H7 (cell line): ENCODE measurements at regions not wholly inside any gene's neighbourhood (a gene's known extent, or its start where the extent isn't known, plus 50 kb on each side); places are given as distances from the start of the nearest gene placed in this dataset.
"Not testable (repeated sequence)": the region's sequence is repeated elsewhere in the genome, so short reads cannot be mapped to it uniquely, and the experiment has no call there.

ENCODE experiments used
- DNase-seq: peaks from one replicate; pipeline ENCODE4 v3.0.0; 2012
- H3K27me3 ChIP-seq: 2 replicates; pipeline ENCODE4 v1.6.0; 2011; ENCODE audit warnings: mild to moderate bottlenecking, low read length; ENCODE audit not compliant: control insufficient read depth, insufficient read depth
- H3K36me3 ChIP-seq: replicated peaks from 2 replicates; pipeline ENCODE4 v1.5.1; 2011; ENCODE audit warnings: low read length; ENCODE audit not compliant: control insufficient read depth, insufficient read depth
- H3K4me3 ChIP-seq: 2 replicates; pipeline ENCODE4 v1.5.1; 2011; ENCODE audit warnings: low read depth, mild to moderate bottlenecking, control low read depth, low read length, moderate library complexity; ENCODE audit not compliant: insufficient read depth

- H3K27me3 ChIP-seq = no peaks in the 10 kb centered on the region
Observed at GRCh38 chr21:28200726-28201125, 792.0 kb downstream of the LTN1 start.

GRCh38 chr21:28196981-28197380 is 795.7 kb downstream of the LTN1 start:
- Histone ChIP-seq H3K27me3 (no peaks in the 10 kb centered on the region), H3K36me3 (no peaks in the 10 kb centered on the region), H3K4me3 (no peak overlapping the region)
- no peak for DNase-seq

More at GRCh38 chr21:28200726-28201125, 792.0 kb downstream of the LTN1 start:
- H3K36me3 ChIP-seq = no peaks in the 10 kb centered on the region
- no peak overlapping the region for H3K4me3 ChIP-seq
- DNase-seq = no peak

GRCh38 chr21:28193189-28193588 is 799.5 kb downstream of the LTN1 start:
- H3K36me3 ChIP-seq = no peaks in the 10 kb centered on the region
- no peak overlapping the region for H3K4me3 ChIP-seq
- DNase-seq = peak; percentile 4
- H3K27me3 ChIP-seq = no peaks in the 10 kb centered on the region

GRCh38 chr21:28186604-28187003 is 806.1 kb downstream of the LTN1 start:
- DNase-seq = no peak
- Histone ChIP-seq H3K4me3 (no peak overlapping the region), H3K27me3 (no peaks in the 10 kb centered on the region), H3K36me3 (no peaks in the 10 kb centered on the region)

GRCh38 chr21:28181730-28182129 is 810.9 kb downstream of the LTN1 start:
- Histone ChIP-seq H3K27me3 (no peaks in the 10 kb centered on the region), H3K4me3 (no peak overlapping the region), H3K36me3 (no peaks in the 10 kb centered on the region)
- no peak for DNase-seq

- no peaks in the 10 kb centered on the region for H3K27me3 ChIP-seq
- H3K36me3 ChIP-seq = no peaks in the 10 kb centered on the region
- H3K4me3 ChIP-seq = no peak overlapping the region
- DNase-seq = no peak
Observed at GRCh38 chr21:28179136-28179535, 813.5 kb downstream of the LTN1 start.

- no peak for DNase-seq
- Histone ChIP-seq H3K4me3 (no peak overlapping the region), H3K27me3 (no peaks in the 10 kb centered on the region), H3K36me3 (no peaks in the 10 kb centered on the region)
Observed at GRCh38 chr21:28177124-28177523, 815.6 kb downstream of the LTN1 start.

GRCh38 chr21:28174701-28175100 is 818.0 kb downstream of the LTN1 start:
- no peak for DNase-seq
- Histone ChIP-seq H3K27me3 (no peaks in the 10 kb centered on the region), H3K4me3 (no peak overlapping the region), H3K36me3 (no peaks in the 10 kb centered on the region)

GRCh38 chr21:28174006-28174405 is 818.7 kb downstream of the LTN1 start:
- no peak for DNase-seq
- Histone ChIP-seq H3K27me3 (no peaks in the 10 kb centered on the region), H3K4me3 (no peak overlapping the region), H3K36me3 (no peaks in the 10 kb centered on the region)

- Histone ChIP-seq H3K4me3 (no peak overlapping the region), H3K27me3 (no peaks in the 10 kb centered on the region), H3K36me3 (no peaks in the 10 kb centered on the region)
- DNase-seq = no peak
Observed at GRCh38 chr21:28172376-28172775, 820.3 kb downstream of the LTN1 start.

GRCh38 chr21:28167366-28167765 is 825.3 kb downstream of the LTN1 start:
- no peak for DNase-seq
- no peaks in the 10 kb centered on the region for H3K27me3 ChIP-seq
- H3K36me3 ChIP-seq = no peaks in the 10 kb centered on the region

GRCh38 chr21:28164519-28164918 is 828.2 kb downstream of the LTN1 start:
- not testable (repeated sequence) for H3K27me3 ChIP-seq, DNase-seq, H3K36me3 ChIP-seq, H3K4me3 ChIP-seq

More at GRCh38 chr21:28167366-28167765, 825.3 kb downstream of the LTN1 start:
- no peak overlapping the region for H3K4me3 ChIP-seq

- not testable (repeated sequence) for DNase-seq, H3K36me3 ChIP-seq, H3K27me3 ChIP-seq
- H3K4me3 ChIP-seq = peak overlapping the region; percentile 32; the same call in 1 of the 2 replicates
Observed at GRCh38 chr21:28162052-28162451, 830.6 kb downstream of the LTN1 start.

GRCh38 chr21:28160378-28160777 is 832.3 kb downstream of the LTN1 start:
- Histone ChIP-seq H3K36me3 (no peaks in the 10 kb centered on the region), H3K27me3 (no peaks in the 10 kb centered on the region), H3K4me3 (no peak overlapping the region)
- no peak for DNase-seq

- DNase-seq = no peak
- H3K27me3 ChIP-seq = no peaks in the 10 kb centered on the region
- no peak overlapping the region for H3K4me3 ChIP-seq
- H3K36me3 ChIP-seq = no peaks in the 10 kb centered on the region
Observed at GRCh38 chr21:28159396-28159795, 833.3 kb downstream of the LTN1 start.

GRCh38 chr21:28156590-28156989 is 836.1 kb downstream of the LTN1 start:
- DNase-seq = no peak
- H3K4me3 ChIP-seq = no peak overlapping the region
- H3K36me3 ChIP-seq = no peaks in the 10 kb centered on the region
- H3K27me3 ChIP-seq = no peaks in the 10 kb centered on the region
